HCT116 (cell line): ENCODE measurements at regions not wholly inside any gene's neighbourhood (a gene's known extent, or its start where the extent isn't known, plus 50 kb on each side); places are given as distances from the start of the nearest gene placed in this dataset.

Experiments
- CEBPB ChIP-seq: IDR thresholded peaks from 2 replicates; pipeline ENCODE4 v1.6.1; 2012; ENCODE audit warnings: low read depth
- EZH2 ChIP-seq: fragments of 200-600 bp; sonication (generic); IDR thresholded peaks from 2 replicates; pipeline ENCODE4 v1.6.1; 2017; ENCODE audit warnings: antibody characterized with exemption, mixed run types
- EZH2phosphoT487 ChIP-seq: fragments of 200-600 bp; IDR thresholded peaks from 2 replicates; pipeline ENCODE4 v1.6.1; 2018; ENCODE audit warnings: antibody characterized with exemption, borderline replicate concordance
- FOSL1 ChIP-seq: IDR thresholded peaks from 2 replicates; pipeline ENCODE4 v1.6.1; 2012; ENCODE audit warnings: low read depth
- JUND ChIP-seq: IDR thresholded peaks from 2 replicates; pipeline ENCODE4 v1.6.1; 2012
- POLR2A ChIP-seq: IDR thresholded peaks from 2 replicates; pipeline ENCODE4 v1.7.0; 2011; ENCODE audit warnings: borderline replicate concordance; ENCODE audit not compliant: insufficient read depth, insufficient read length; ENCODE audit errors: extremely low read depth
- POLR2AphosphoS5 ChIP-seq: IDR thresholded peaks from 2 replicates; pipeline ENCODE4 v1.6.1; 2011; ENCODE audit warnings: mild to moderate bottlenecking, low read depth, low read length, moderate library complexity
- SRF ChIP-seq: IDR thresholded peaks from 2 replicates; pipeline ENCODE4 v1.6.1; 2012; ENCODE audit warnings: low read depth
- ZNF274 ChIP-seq: fragments of 200-500 bp; sonication (Bioruptor generic); IDR thresholded peaks from 2 replicates; pipeline ENCODE4 v1.6.1; 2014; ENCODE audit warnings: mild to moderate bottlenecking, low read depth, low read length, inconsistent platforms
- TF ChIP-seq, protein P1 (sequence below): IDR thresholded peaks from 2 replicates; pipeline ENCODE4 v1.6.1; 2012; ENCODE audit warnings: low read depth
- TF ChIP-seq, protein P2 (sequence below), 3 experiments: fragments of 200-600 bp in 1 of 3; sonication (generic) in 1 of 3; IDR thresholded peaks in 2 of 3; conservative IDR thresholded peaks in 1 of 3; 2 replicates each; pipeline ENCODE4 v1.5.1; 2012 to 2017; ENCODE audit warnings: low read depth in 2 of 3, low read length in 2 of 3, antibody characterized with exemption in 1 of 3, borderline replicate concordance in 1 of 3, control low read depth in 1 of 3, mild to moderate bottlenecking in 1 of 3, mixed read lengths in 1 of 3, mixed run types in 1 of 3, moderate library complexity in 1 of 3; ENCODE audit not compliant: insufficient read depth in 1 of 3
- TF ChIP-seq, protein P3 (sequence below): IDR thresholded peaks from 2 replicates; pipeline ENCODE4 v1.6.1; 2011; ENCODE audit warnings: mild to moderate bottlenecking, low read length, moderate library complexity; ENCODE audit not compliant: insufficient replicate concordance; ENCODE audit errors: extremely low read depth

DNA sequence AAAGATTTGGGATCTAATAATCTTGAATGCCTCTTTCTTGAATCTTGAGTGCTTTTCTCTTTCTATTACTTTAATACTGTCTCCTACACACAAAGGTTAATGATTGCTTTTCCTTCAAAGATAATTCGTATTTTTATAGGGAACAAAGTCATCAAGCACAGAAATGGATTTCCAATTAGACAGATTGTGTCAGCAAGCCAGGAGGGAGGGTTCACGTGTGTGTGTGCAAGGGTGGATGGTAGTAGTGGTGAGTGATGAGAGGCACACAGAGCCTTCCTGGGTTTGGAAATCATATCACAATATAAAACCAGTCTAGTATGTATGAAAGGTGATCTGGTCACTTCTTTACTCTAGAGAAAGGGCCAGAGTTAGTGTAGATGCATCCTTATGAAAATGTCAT is 51.2 kb upstream of the NEDD9 start:
- TF ChIP-seq, protein P1, sequence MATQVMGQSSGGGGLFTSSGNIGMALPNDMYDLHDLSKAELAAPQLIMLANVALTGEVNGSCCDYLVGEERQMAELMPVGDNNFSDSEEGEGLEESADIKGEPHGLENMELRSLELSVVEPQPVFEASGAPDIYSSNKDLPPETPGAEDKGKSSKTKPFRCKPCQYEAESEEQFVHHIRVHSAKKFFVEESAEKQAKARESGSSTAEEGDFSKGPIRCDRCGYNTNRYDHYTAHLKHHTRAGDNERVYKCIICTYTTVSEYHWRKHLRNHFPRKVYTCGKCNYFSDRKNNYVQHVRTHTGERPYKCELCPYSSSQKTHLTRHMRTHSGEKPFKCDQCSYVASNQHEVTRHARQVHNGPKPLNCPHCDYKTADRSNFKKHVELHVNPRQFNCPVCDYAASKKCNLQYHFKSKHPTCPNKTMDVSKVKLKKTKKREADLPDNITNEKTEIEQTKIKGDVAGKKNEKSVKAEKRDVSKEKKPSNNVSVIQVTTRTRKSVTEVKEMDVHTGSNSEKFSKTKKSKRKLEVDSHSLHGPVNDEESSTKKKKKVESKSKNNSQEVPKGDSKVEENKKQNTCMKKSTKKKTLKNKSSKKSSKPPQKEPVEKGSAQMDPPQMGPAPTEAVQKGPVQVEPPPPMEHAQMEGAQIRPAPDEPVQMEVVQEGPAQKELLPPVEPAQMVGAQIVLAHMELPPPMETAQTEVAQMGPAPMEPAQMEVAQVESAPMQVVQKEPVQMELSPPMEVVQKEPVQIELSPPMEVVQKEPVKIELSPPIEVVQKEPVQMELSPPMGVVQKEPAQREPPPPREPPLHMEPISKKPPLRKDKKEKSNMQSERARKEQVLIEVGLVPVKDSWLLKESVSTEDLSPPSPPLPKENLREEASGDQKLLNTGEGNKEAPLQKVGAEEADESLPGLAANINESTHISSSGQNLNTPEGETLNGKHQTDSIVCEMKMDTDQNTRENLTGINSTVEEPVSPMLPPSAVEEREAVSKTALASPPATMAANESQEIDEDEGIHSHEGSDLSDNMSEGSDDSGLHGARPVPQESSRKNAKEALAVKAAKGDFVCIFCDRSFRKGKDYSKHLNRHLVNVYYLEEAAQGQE: no peak
- TF ChIP-seq CEBPB (no peak), ZNF274 (no peak), POLR2A (no peak), POLR2AphosphoS5 (no peak), EZH2 (no peak), FOSL1 (no peak), SRF (no peak), JUND (no peak), EZH2phosphoT487 (no peak)
- TF ChIP-seq, protein P2, sequence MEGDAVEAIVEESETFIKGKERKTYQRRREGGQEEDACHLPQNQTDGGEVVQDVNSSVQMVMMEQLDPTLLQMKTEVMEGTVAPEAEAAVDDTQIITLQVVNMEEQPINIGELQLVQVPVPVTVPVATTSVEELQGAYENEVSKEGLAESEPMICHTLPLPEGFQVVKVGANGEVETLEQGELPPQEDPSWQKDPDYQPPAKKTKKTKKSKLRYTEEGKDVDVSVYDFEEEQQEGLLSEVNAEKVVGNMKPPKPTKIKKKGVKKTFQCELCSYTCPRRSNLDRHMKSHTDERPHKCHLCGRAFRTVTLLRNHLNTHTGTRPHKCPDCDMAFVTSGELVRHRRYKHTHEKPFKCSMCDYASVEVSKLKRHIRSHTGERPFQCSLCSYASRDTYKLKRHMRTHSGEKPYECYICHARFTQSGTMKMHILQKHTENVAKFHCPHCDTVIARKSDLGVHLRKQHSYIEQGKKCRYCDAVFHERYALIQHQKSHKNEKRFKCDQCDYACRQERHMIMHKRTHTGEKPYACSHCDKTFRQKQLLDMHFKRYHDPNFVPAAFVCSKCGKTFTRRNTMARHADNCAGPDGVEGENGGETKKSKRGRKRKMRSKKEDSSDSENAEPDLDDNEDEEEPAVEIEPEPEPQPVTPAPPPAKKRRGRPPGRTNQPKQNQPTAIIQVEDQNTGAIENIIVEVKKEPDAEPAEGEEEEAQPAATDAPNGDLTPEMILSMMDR (IDR thresholded peaks at IDR 0.05 in 2 of 3, conservative IDR thresholded peaks at IDR 0.05 in 1 of 3; ENCODE audit: borderline replicate concordance in 1 of 3, insufficient read depth in 1 of 3, low read depth in 2 of 3, low read length in 2 of 3): no peak
- TF ChIP-seq, protein P3, sequence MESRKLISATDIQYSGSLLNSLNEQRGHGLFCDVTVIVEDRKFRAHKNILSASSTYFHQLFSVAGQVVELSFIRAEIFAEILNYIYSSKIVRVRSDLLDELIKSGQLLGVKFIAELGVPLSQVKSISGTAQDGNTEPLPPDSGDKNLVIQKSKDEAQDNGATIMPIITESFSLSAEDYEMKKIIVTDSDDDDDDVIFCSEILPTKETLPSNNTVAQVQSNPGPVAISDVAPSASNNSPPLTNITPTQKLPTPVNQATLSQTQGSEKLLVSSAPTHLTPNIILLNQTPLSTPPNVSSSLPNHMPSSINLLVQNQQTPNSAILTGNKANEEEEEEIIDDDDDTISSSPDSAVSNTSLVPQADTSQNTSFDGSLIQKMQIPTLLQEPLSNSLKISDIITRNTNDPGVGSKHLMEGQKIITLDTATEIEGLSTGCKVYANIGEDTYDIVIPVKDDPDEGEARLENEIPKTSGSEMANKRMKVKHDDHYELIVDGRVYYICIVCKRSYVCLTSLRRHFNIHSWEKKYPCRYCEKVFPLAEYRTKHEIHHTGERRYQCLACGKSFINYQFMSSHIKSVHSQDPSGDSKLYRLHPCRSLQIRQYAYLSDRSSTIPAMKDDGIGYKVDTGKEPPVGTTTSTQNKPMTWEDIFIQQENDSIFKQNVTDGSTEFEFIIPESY: no peak
